ENCODE measurements at regions not wholly inside any gene's neighbourhood (a gene's known extent, or its start where the extent isn't known, plus 50 kb on each side); places are given as distances from the start of the nearest gene placed in this dataset.

GRCh38 chr22:49042066-49042465 lies 785.6 kb downstream of the BRD1 start:
- no peak overlapping the region for H3K4me3 ChIP-seq
- no peak for TF ChIP-seq Cebpa-rat (IDR thresholded peaks at IDR 0.05)
- peaks cover 0 to 13% (median 0%) of the 10 kb centered on the region in 11 experiments; a peak in 4 of 22 replicates for H4K20me1 ChIP-seq
- no peaks in the 10 kb centered on the region for H3K9me3 ChIP-seq (replicated peaks in 1 of 11)
- no peak overlapping the region for H3K9ac ChIP-seq
- no peaks in the 10 kb centered on the region; a peak in 1 of 22 replicates for H3K27me3 ChIP-seq
- no peak overlapping the region for H3K27ac ChIP-seq
- H3K36me3 ChIP-seq, result no peaks in the 10 kb centered on the region
- H3K4me1 ChIP-seq, result peaks cover 0 to 18% (median 15%) of the 10 kb centered on the region in 10 experiments; a peak in 15 of 20 replicates
- no peak overlapping the region for H3K4me2 ChIP-seq

GRCh38 chr22:49040754-49041467 lies 786.8 kb downstream of the BRD1 start:
- H3K36me3 ChIP-seq, result no peaks in the 10 kb centered on the region

GRCh38 chr22:49040111-49040510 lies 787.6 kb downstream of the BRD1 start:
- no peak for TF ChIP-seq Cebpa-rat (IDR thresholded peaks at IDR 0.05)
- Histone ChIP-seq H3K4me2 (no peak overlapping the region), H3K27ac (no peak overlapping the region), H4K20me1 (peaks cover 0 to 13% (median 0%) of the 10 kb centered on the region in 11 experiments; a peak in 2 of 22 replicates), H3K9me3 (replicated peaks in 1 of 11) (no peaks in the 10 kb centered on the region), H3K36me3 (no peaks in the 10 kb centered on the region), H3K27me3 (no peaks in the 10 kb centered on the region), H3K4me3 (no peak overlapping the region), H3K4me1 (peaks cover 0 to 4% (median 0%) of the 10 kb centered on the region in 10 experiments; a peak in 4 of 20 replicates), H3K9ac (no peak overlapping the region)

More at GRCh38 chr22:49040754-49041467, 786.8 kb downstream of the BRD1 start:
- Histone ChIP-seq H3K9ac (no peak overlapping the region), H3K27ac (no peak overlapping the region), H3K9me3 (replicated peaks in 1 of 11) (no peaks in the 10 kb centered on the region), H3K27me3 (no peaks in the 10 kb centered on the region; a peak in 1 of 22 replicates), H3K4me1 (peaks cover 0 to 12% (median 8%) of the 10 kb centered on the region in 10 experiments; a peak in 14 of 20 replicates), H3K4me3 (no peak overlapping the region), H4K20me1 (peaks cover 0 to 13% (median 0%) of the 10 kb centered on the region in 11 experiments; a peak in 3 of 22 replicates), H3K4me2 (no peak overlapping the region)
- TF ChIP-seq Cebpa-rat (IDR thresholded peaks at IDR 0.05), result no peak

GRCh38 chr22:49039625-49040024 lies 788.0 kb downstream of the BRD1 start:
- Histone ChIP-seq H3K27me3 (no peaks in the 10 kb centered on the region), H3K4me2 (no peak overlapping the region), H3K27ac (no peak overlapping the region), H3K4me1 (no peaks in the 10 kb centered on the region), H4K20me1 (peaks cover 0 to 13% (median 0%) of the 10 kb centered on the region in 11 experiments; a peak in 2 of 22 replicates), H3K4me3 (no peak overlapping the region), H3K9ac (no peak overlapping the region), H3K36me3 (no peaks in the 10 kb centered on the region), H3K9me3 (replicated peaks in 1 of 11) (no peaks in the 10 kb centered on the region)
- TF ChIP-seq Cebpa-rat (IDR thresholded peaks at IDR 0.05), result no peak

- no peaks in the 10 kb centered on the region for H3K36me3 ChIP-seq
- no peak for TF ChIP-seq Cebpa-rat (IDR thresholded peaks at IDR 0.05)
- no peak overlapping the region for H3K4me2 ChIP-seq
- no peaks in the 10 kb centered on the region for H3K27me3 ChIP-seq
- no peak overlapping the region for H3K9ac ChIP-seq
- H3K4me3 ChIP-seq, result no peak overlapping the region
- no peaks in the 10 kb centered on the region for H3K9me3 ChIP-seq (replicated peaks in 1 of 11)
- no peaks in the 10 kb centered on the region for H4K20me1 ChIP-seq
- H3K4me1 ChIP-seq, result no peaks in the 10 kb centered on the region
- H3K27ac ChIP-seq, result no peak overlapping the region
Measured at GRCh38 chr22:49037701-49038245, 789.9 kb downstream of the BRD1 start.

- H3K9ac ChIP-seq, result no peak overlapping the region
- peaks cover 0 to 7% (median 0%) of the 10 kb centered on the region in 11 experiments; a peak in 1 of 22 replicates for H4K20me1 ChIP-seq
- H3K4me2 ChIP-seq, result no peak overlapping the region
- no peaks in the 10 kb centered on the region for H3K4me1 ChIP-seq
- no peaks in the 10 kb centered on the region for H3K36me3 ChIP-seq
- no peak for TF ChIP-seq Cebpa-rat (IDR thresholded peaks at IDR 0.05)
- no peak overlapping the region for H3K27ac ChIP-seq
- no peak overlapping the region for H3K4me3 ChIP-seq
- H3K27me3 ChIP-seq, result no peaks in the 10 kb centered on the region
- no peaks in the 10 kb centered on the region for H3K9me3 ChIP-seq (replicated peaks in 1 of 11)
Measured at GRCh38 chr22:49036513-49036912, 791.2 kb downstream of the BRD1 start.

GRCh38 chr22:49035818-49036457 lies 791.7 kb downstream of the BRD1 start:
- H3K36me3 ChIP-seq, result no peaks in the 10 kb centered on the region
- TF ChIP-seq Cebpa-rat (IDR thresholded peaks at IDR 0.05), result no peak
- H3K9me3 ChIP-seq (replicated peaks in 1 of 11), result no peaks in the 10 kb centered on the region
- H3K4me3 ChIP-seq, result no peak overlapping the region
- H3K4me2 ChIP-seq, result no peak overlapping the region
- no peaks in the 10 kb centered on the region for H3K4me1 ChIP-seq
- H4K20me1 ChIP-seq, result peaks cover 0 to 11% (median 0%) of the 10 kb centered on the region in 11 experiments; a peak in 1 of 22 replicates
- no peak overlapping the region for H3K27ac ChIP-seq
- H3K9ac ChIP-seq, result no peak overlapping the region
- no peaks in the 10 kb centered on the region for H3K27me3 ChIP-seq

- Histone ChIP-seq H3K9me3 (replicated peaks in 1 of 11) (no peaks in the 10 kb centered on the region), H3K4me1 (no peaks in the 10 kb centered on the region), H3K4me3 (no peak overlapping the region), H4K20me1 (peaks cover 0 to 11% (median 0%) of the 10 kb centered on the region in 11 experiments; a peak in 1 of 22 replicates), H3K27me3 (no peaks in the 10 kb centered on the region), H3K4me2 (no peak overlapping the region), H3K36me3 (no peaks in the 10 kb centered on the region), H3K27ac (no peak overlapping the region), H3K9ac (no peak overlapping the region)
- no peak for TF ChIP-seq Cebpa-rat (IDR thresholded peaks at IDR 0.05)
Measured at GRCh38 chr22:49034836-49035817, 792.5 kb downstream of the BRD1 start.
